ENCODE measurements at regions not wholly inside any gene's neighbourhood (a gene's known extent, or its start where the extent isn't known, plus 50 kb on each side); places are given as distances from the start of the nearest gene placed in this dataset.

DNA sequence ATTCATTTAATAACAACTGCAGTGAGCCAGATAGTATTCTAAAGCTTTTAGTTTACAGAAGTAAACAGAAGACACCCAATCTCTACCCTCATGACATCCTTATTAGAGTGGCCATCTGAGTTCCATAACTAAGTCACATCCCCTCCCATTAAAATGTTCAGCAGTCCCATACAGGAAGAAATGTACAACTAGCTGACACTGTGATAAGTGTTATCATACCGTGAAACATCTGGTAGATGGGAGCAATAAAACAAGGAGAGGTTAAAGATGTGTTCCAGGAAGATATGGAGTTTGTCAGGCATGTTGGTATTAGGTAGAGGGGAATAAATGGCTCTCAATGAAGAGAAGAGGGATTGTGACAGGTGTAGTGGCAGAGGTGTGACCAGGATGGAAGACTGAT is 60.5 kb upstream of the CAV2 start:
- Histone ChIP-seq H3K27ac (no peak overlapping the region), H3K4me3 (no peak overlapping the region)

- Histone ChIP-seq H3K27ac (peak overlapping the region in 2 of 21 experiments; percentile 65 to 67), H3K4me3 (no peak overlapping the region)
These were observed 59.5 kb upstream of the CAV2 start for GRCh38 chr7:116439841-116440549.

DNA sequence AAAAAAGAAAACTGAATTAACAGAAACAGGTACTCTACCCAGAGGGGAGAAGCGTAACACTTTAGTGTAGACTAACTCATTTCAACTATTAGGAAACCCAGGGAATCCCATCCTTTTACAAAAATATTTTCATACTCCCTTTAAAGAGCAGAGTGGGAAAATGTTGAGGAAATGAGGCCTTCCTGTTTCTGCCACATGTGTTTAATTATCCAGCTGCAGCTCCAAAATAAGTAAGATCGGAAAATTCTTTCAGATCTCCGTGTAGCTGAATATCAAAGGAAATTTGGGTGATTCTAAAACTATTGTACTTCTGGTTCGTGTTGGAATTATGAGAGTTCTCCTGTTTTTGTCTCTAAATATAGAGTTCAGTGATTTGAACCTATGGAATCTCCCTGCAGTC is 58.0 kb upstream of the CAV2 start:
- no peak overlapping the region for H3K4me3 ChIP-seq
- peak overlapping the region in 11 of 21 experiments; percentile 3 to 67 (median 38) for H3K27ac ChIP-seq

DNA sequence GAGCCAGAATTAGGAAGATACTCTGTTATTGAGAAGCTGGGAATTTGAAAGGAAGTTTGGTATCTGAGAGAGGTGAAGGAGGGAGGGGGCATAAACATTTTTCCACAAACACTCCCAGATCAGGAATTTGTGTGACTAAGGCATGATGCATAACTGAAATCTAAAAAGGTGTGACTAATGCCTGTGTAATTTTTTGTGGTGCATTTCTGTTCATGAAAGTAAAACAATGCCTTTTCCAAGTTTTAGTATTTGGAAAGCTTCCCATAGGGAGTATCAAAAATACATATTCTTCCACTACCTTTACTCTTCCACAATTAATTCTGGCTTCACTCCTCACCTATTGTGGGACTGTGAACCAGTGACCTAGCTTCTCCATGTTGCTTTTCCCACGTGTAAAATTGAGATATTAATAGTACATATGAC is 56.4 kb upstream of the CAV2 start:
- H3K27ac ChIP-seq = peak overlapping the region in 5 of 21 experiments; percentile 20 to 67 (median 65)
- H3K4me3 ChIP-seq = no peak overlapping the region

DNA sequence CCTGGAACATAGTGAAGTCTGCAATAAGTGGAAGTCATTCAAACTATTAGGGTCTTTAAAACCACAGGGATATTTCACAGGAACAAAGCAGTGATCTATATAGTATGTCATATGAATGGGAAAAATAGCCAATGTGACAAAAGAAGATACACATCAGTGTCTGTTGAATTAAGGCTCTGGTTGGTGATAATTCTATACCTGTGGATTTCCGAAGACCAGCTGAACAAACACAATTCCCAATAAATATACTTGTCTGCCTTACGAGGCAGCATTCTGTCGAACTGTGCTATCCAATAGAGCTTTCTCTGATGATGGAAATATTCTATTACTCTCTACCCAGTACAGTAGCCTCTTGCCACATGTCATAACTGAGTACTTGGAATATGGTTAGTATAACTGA is 55.9 kb upstream of the CAV2 start:
- H3K4me3 ChIP-seq = no peak overlapping the region
- H3K27ac ChIP-seq = peak overlapping the region in 1 of 21 experiments; percentile 67

DNA sequence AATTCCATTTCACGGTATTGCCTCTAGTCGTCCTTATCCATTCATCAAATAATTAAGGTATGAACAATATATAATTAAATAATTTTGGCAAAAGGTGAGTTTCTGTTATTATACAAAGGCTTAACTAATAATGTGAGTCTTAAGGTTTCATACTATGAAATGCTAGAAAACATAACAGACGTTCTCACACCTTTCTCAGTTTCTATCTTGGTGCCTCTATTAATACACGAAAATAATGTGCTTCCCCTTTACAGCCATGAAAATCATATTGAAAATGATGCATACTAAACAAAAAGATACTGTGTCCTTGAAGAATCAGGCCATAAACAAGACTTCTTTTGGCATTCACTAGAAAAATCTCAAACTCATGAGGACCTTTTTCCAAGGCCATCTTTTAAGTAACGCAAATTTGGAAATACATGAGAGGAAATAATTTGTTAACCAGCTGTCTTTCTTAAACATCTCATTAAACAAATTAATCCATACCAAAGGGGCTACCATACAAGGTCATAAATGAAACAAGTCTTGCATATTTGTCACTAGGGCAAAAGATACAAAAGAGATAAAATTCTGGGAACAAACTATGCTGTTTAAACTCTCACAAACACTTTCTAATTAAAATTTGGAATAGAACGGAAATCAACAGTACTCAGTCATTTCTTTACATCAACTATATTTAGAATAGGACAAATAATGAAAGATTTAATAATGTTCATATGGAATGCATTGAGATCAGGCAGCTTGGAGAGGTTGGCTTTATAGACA is 53.9 kb upstream of the CAV2 start:
- Histone ChIP-seq H3K4me3 (no peak overlapping the region), H3K27ac (no peak overlapping the region)

GRCh38 chr7:116446212-116446855 is 53.2 kb upstream of the CAV2 start:
- H3K27ac ChIP-seq = no peak overlapping the region
- no peak overlapping the region for H3K4me3 ChIP-seq

GRCh38 chr7:116447436-116447835 is 52.1 kb upstream of the CAV2 start:
- H3K4me3 ChIP-seq = no peak overlapping the region
- H3K27ac ChIP-seq = no peak overlapping the region

DNA sequence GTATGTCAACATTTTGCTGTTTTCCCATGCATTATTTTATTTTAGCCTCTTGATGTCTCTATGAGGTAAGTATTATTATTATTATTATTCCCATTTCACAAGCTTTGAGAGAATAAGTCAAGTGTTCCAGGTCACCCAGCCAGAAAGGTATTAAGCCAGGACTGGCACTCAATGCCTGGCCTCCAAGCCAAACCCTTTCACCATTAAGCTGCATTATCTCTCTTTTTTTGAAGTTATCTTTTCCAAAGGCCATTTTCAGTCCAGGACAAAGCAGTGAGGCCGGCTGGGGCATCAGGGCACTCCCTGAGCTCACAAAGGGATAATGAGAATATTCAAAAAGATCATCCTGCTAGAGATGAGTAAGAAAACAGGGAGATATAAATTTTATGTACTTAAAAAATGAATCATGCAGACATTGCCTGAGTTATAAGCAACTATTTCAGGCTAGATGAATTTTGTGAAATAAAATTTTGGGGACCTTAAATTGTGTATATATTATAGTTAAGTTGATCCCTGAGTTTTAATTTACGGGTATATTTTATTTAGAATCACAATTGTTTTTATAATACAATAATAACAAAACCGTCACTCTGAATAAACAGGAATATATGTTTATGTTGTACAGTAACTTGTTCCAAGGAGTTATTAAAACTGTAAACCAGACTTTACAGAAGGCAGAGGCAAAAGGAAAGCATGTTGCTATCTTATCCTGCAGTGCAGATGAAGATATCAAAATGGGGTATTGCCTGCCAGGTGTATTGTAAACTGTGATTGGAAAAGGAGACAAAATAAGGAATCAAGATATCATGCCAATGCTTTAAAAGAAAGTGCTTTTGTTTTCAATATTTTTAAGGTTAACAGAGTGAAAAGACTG is 51.3 kb upstream of the CAV2 start:
- Histone ChIP-seq H3K27ac (no peak overlapping the region), H3K4me3 (no peak overlapping the region)

- Histone ChIP-seq H3K27ac (no peak overlapping the region), H3K4me3 (no peak overlapping the region)
These were observed 50.1 kb upstream of the CAV2 start for GRCh38 chr7:116449441-116449840.

All from skin epidermis (tissue), 12 donors.